ENCODE measurements at regions not wholly inside any gene's neighbourhood (a gene's known extent, or its start where the extent isn't known, plus 50 kb on each side); places are given as distances from the start of the nearest gene placed in this dataset.
"Not testable (repeated sequence)": the region's sequence is repeated elsewhere in the genome, so short reads cannot be mapped to it uniquely, and the experiment has no call there.

DNA sequence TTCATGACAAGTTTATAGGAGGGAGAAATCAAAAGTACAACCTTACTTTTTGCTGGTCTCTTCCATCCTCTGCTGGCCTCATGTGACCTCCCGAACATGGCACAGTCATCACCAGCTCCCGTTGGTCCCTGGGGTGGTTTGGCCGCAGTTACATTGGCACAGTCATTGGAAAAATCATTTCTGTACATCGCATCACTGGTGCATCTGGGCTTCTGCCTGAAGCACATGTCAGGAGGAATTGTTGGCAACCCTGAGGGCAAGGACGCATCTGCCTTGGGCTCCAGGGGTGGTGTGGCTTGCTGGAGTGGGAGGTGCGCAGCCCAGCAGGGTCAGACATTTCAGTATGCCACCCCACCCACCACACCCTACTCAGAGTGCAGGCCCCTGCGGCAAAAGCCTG is 162.9 kb upstream of the SLC24A3 start:
- no peak for FAIRE-seq
- no peak for TF ChIP-seq EZH2 (IDR thresholded peaks at IDR 0.05; ENCODE audit: low read length)
- TF ChIP-seq, protein P1, sequence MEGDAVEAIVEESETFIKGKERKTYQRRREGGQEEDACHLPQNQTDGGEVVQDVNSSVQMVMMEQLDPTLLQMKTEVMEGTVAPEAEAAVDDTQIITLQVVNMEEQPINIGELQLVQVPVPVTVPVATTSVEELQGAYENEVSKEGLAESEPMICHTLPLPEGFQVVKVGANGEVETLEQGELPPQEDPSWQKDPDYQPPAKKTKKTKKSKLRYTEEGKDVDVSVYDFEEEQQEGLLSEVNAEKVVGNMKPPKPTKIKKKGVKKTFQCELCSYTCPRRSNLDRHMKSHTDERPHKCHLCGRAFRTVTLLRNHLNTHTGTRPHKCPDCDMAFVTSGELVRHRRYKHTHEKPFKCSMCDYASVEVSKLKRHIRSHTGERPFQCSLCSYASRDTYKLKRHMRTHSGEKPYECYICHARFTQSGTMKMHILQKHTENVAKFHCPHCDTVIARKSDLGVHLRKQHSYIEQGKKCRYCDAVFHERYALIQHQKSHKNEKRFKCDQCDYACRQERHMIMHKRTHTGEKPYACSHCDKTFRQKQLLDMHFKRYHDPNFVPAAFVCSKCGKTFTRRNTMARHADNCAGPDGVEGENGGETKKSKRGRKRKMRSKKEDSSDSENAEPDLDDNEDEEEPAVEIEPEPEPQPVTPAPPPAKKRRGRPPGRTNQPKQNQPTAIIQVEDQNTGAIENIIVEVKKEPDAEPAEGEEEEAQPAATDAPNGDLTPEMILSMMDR (optimal IDR thresholded peaks at IDR 0.05 in 1 of 3, IDR thresholded peaks at IDR 0.05 in 1 of 3, conservative IDR thresholded peaks at IDR 0.05 in 1 of 3; ENCODE audit: extremely low read depth in 1 of 3, insufficient read depth in 2 of 3, low read length in 3 of 3): no peak

DNA sequence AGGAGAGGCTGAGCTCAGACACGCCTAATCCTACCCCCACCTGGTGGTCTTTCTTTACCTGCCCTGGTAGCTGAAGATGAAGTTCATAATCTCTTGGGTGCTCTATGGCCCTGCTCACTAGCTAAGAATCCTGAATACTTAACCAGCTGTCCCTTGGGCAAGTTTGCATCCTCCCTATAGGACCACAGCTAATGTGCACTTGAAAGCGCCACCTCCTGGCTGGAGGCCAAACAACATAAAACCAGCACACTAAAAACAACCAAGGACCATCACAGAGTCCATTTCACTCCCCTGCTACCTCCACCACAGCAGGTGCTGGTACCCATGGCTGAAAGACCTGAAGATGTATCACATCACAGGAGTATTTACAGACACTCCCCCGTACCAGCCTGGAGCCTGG is 155.5 kb upstream of the SLC24A3 start:
- no peaks in the 10 kb centered on the region for H3K9me1 ChIP-seq (ENCODE audit: control insufficient read depth, extremely low read depth, insufficient read depth, low read length)
- FAIRE-seq (no peak), DNase-seq (ENCODE audit: low read depth, low spot score) (no peak)
- no peaks in the 10 kb centered on the region for H3K36me3 ChIP-seq (ENCODE audit: control insufficient read depth in 2 of 2, extremely low read depth in 1 of 2, insufficient read depth in 2 of 2, low read length in 2 of 2)
- H4K20me1 ChIP-seq (ENCODE audit: control insufficient read depth, extremely low read depth, insufficient read depth, low read length): no peaks in the 10 kb centered on the region
- H3K4me3 ChIP-seq (ENCODE audit: control insufficient read depth in 2 of 3, extremely low read depth in 1 of 3, insufficient read depth in 2 of 3, low read depth in 1 of 3, low read length in 3 of 3): no peak overlapping the region
- TF ChIP-seq, protein P1 (optimal IDR thresholded peaks at IDR 0.05 in 1 of 3, IDR thresholded peaks at IDR 0.05 in 1 of 3, conservative IDR thresholded peaks at IDR 0.05 in 1 of 3; ENCODE audit: extremely low read depth in 1 of 3, insufficient read depth in 2 of 3, low read length in 3 of 3): no peak
- no peak for TF ChIP-seq EZH2 (IDR thresholded peaks at IDR 0.05; ENCODE audit: low read length)
- no peak overlapping the region for H3K9ac ChIP-seq (ENCODE audit: control insufficient read depth, extremely low read depth, insufficient read depth, low read length)
- H3K4me1 ChIP-seq (ENCODE audit: control insufficient read depth, extremely low read depth, insufficient read depth, low read length): no peaks in the 10 kb centered on the region
- no peaks in the 10 kb centered on the region for H3K27me3 ChIP-seq (ENCODE audit: control insufficient read depth, extremely low read depth, insufficient read depth, low read length)
- no peaks in the 10 kb centered on the region for H3K79me2 ChIP-seq (ENCODE audit: control insufficient read depth, insufficient read depth, low read length)
- H2AFZ ChIP-seq (ENCODE audit: control insufficient read depth, low read length): no peak overlapping the region
- peaks cover 3% of the 10 kb centered on the region for H3K9me3 ChIP-seq (ENCODE audit: control insufficient read depth, low read depth, low read length)
- dilution Hi-C loops (cut with MboI; ENCODE audit: extremely low pct_ligation_motif_present, low sequenced_read_pairs): no loop called here
- no peak overlapping the region for H3K4me2 ChIP-seq (ENCODE audit: control insufficient read depth, extremely low read depth, insufficient read depth, low read depth, low read length)
- no peak overlapping the region for H3K27ac ChIP-seq (ENCODE audit: control insufficient read depth, insufficient read depth, low read length)

More for the DNA sequence above, 162.9 kb upstream of the SLC24A3 start:
- Histone ChIP-seq H2AFZ (ENCODE audit: control insufficient read depth, low read length) (peak overlapping the region; percentile 34), H3K9me1 (ENCODE audit: control insufficient read depth, extremely low read depth, insufficient read depth, low read length) (no peaks in the 10 kb centered on the region), H3K27me3 (ENCODE audit: control insufficient read depth, extremely low read depth, insufficient read depth, low read length) (no peaks in the 10 kb centered on the region), H3K27ac (ENCODE audit: control insufficient read depth, insufficient read depth, low read length) (no peak overlapping the region), H3K4me3 (ENCODE audit: control insufficient read depth in 2 of 3, extremely low read depth in 1 of 3, insufficient read depth in 2 of 3, low read depth in 1 of 3, low read length in 3 of 3) (no peak overlapping the region), H3K9me3 (ENCODE audit: control insufficient read depth, low read depth, low read length) (no peaks in the 10 kb centered on the region), H3K4me2 (ENCODE audit: control insufficient read depth, extremely low read depth, insufficient read depth, low read depth, low read length) (no peak overlapping the region), H3K9ac (ENCODE audit: control insufficient read depth, extremely low read depth, insufficient read depth, low read length) (no peak overlapping the region), H3K36me3 (ENCODE audit: control insufficient read depth in 2 of 2, extremely low read depth in 1 of 2, insufficient read depth in 2 of 2, low read length in 2 of 2) (no peaks in the 10 kb centered on the region), H4K20me1 (ENCODE audit: control insufficient read depth, extremely low read depth, insufficient read depth, low read length) (no peaks in the 10 kb centered on the region), H3K4me1 (ENCODE audit: control insufficient read depth, extremely low read depth, insufficient read depth, low read length) (peaks cover 23% of the 10 kb centered on the region), H3K79me2 (ENCODE audit: control insufficient read depth, insufficient read depth, low read length) (no peaks in the 10 kb centered on the region)
- dilution Hi-C loops (cut with MboI; ENCODE audit: extremely low pct_ligation_motif_present, low sequenced_read_pairs): no loop called here
- no peak for DNase-seq (ENCODE audit: low read depth, low spot score)

DNA sequence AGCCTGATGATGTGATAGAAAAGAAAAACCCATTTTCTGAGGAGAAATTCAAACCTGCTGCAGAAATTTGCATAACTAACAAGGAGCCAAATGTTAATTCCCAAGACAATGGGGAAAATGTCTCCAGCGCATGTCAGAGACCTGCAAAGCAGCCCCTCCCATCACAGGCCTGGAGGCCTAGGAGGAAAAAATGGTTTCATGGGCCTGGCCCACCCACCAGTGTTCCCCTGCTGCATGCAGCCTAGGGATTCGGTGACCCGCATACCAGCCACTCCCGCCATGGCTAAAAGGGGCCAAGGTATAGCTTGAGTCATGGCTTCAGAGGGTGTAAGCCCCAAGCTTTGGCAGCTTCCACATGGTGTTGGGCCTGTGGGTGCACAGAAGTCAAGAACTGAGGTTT is 147.7 kb upstream of the SLC24A3 start:
- dilution Hi-C loops (cut with MboI; ENCODE audit: extremely low pct_ligation_motif_present, low sequenced_read_pairs); H3K4me2 ChIP-seq (ENCODE audit: control insufficient read depth, extremely low read depth, insufficient read depth, low read depth, low read length); H4K20me1 ChIP-seq (ENCODE audit: control insufficient read depth, extremely low read depth, insufficient read depth, low read length); DNase-seq (ENCODE audit: low read depth, low spot score); H3K27me3 ChIP-seq (ENCODE audit: control insufficient read depth, extremely low read depth, insufficient read depth, low read length); H2AFZ ChIP-seq (ENCODE audit: control insufficient read depth, low read length); H3K4me3 ChIP-seq (ENCODE audit: control insufficient read depth in 2 of 3, extremely low read depth in 1 of 3, insufficient read depth in 2 of 3, low read depth in 1 of 3, low read length in 3 of 3); H3K27ac ChIP-seq (ENCODE audit: control insufficient read depth, insufficient read depth, low read length); H3K9ac ChIP-seq (ENCODE audit: control insufficient read depth, extremely low read depth, insufficient read depth, low read length); H3K9me1 ChIP-seq (ENCODE audit: control insufficient read depth, extremely low read depth, insufficient read depth, low read length); H3K9me3 ChIP-seq (ENCODE audit: control insufficient read depth, low read depth, low read length); H3K79me2 ChIP-seq (ENCODE audit: control insufficient read depth, insufficient read depth, low read length); FAIRE-seq; H3K36me3 ChIP-seq (ENCODE audit: control insufficient read depth in 2 of 2, extremely low read depth in 1 of 2, insufficient read depth in 2 of 2, low read length in 2 of 2); H3K4me1 ChIP-seq (ENCODE audit: control insufficient read depth, extremely low read depth, insufficient read depth, low read length): not testable (repeated sequence)
